ENCODE measurements at regions not wholly inside any gene's neighbourhood (a gene's known extent, or its start where the extent isn't known, plus 50 kb on each side); places are given as distances from the start of the nearest gene placed in this dataset.

DNA sequence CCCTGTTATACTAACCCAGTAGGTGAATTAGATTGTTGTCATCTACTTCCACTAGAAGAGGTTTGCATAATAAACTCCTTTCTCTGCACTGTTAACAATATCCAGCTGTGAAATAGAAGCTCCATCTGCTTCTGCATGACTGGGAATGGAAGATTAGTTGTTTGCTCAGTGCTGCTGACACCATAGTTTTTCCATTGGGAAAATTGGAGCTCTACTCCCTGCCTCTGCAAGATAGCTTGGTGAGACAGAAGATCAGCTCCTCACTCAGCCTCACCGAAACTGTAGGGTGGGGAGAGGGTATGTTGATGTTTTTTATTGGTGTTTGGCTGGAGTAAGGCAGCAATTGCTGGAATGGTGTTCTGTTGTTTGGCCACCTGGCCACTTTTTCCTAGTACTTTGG is 331.6 kb upstream of the ADAMTS5 start:
- no peak for TF ChIP-seq CTCF (conservative IDR thresholded peaks at IDR 0.05 in 1 of 2, IDR thresholded peaks at IDR 0.05 in 1 of 2; ENCODE audit: extremely low read depth in 1 of 2, insufficient read depth in 1 of 2, low read depth in 1 of 2, low read length in 2 of 2)
- no peak for TF ChIP-seq EZH2 (IDR thresholded peaks at IDR 0.05; ENCODE audit: borderline replicate concordance, low read length)
